GM19468 (cell line): ENCODE measurements at regions not wholly inside any gene's neighbourhood (a gene's known extent, or its start where the extent isn't known, plus 50 kb on each side); places are given as distances from the start of the nearest gene placed in this dataset.
"Not testable (repeated sequence)": the region's sequence is repeated elsewhere in the genome, so short reads cannot be mapped to it uniquely, and the experiment has no call there.

ENCODE experiments used
- ATAC-seq: cut with Tn5 transposase; IDR thresholded peaks from one replicate; pipeline ENCODE4 v1.9.1; 2021; ENCODE audit warnings: mild to moderate bottlenecking, moderate library complexity, moderate number of reproducible peaks; ENCODE audit not compliant: unreplicated experiment; ENCODE audit errors: extremely low read depth

DNA sequence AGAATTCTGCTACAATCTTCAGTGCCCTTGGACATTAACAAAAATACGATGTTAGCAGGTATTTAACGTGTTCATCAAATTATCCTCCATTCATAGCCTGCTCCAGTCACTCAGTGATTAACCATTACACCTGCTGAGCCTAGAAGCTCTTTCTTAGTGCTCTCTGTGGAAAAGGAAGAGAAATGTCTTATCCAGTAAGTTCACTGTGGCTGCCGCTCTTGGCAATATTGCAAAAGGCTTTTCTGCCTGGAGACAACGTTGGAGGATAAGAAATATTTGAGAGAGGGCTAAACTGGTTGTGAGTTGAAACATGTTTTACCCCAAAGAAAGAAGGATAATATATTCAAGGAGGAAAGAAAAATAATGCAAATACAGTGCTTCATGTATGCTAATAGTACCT, 217.4 kb upstream of the HSF2 start:
- ATAC-seq: no peak

GRCh38 chr6:122184401-122184827, 215.0 kb upstream of the HSF2 start:
- ATAC-seq: no peak

DNA sequence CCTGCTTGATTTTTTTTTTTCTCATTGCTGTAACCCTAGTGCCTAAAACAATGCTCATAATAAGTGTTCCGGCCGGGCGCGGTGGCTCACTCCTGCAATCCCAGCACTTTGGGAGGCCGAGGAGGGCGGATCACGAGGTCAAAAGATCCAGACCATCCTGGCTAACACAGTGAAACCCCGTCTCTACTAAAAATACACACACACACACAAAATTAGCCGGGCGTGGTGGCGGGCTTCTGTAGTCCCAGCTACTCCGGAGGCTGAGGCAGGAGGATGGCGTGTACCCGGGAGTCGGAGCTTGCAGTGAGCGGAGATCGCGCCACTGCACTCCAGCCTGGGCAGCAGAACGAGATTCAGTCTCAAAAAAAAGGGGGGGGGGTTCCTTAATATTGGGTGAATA, 214.0 kb upstream of the HSF2 start:
- ATAC-seq: not testable (repeated sequence)

- no peak for ATAC-seq
Measured at GRCh38 chr6:122187186-122187585, 212.3 kb upstream of the HSF2 start.

DNA sequence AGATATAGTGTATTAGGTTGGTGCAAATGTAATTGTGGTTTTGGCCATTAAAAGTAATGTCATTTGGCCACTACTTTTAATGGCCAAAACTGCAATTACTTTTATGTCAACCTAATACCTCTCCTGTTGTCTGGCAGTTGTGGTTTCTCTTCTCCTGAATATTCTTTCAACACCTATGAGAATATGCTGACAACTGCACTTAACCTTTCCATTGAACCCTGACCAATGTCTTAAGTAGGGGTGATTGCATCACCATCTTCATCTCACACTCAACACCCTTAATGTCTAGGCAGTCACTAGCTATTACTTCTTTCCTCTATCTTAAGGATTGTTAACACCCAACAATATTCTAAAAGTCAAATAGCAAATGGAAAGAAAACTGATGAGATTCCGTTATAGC, 200.5 kb upstream of the HSF2 start:
- ATAC-seq: no peak

DNA sequence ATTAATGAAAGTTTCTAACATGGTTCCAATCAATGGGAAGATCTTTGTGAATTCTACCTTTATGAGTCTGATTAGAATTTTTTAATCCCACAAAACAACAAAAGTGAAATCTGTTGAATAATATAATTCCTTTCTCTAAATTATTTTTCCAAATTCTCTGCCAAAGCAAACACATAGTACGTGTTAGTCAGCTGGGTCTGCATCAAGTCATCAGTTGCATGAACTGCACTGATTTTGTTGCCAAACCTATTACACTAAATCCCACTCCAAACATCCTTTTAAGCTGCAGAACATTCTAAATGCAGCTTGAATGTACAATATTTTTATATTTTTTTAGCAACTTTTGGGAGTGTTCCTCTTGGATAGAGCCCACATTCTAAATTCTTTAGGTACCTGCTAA, 199.0 kb upstream of the HSF2 start:
- ATAC-seq: no peak

GRCh38 chr6:122202576-122203137, 196.8 kb upstream of the HSF2 start:
- no peak for ATAC-seq

- no peak for ATAC-seq
Measured at GRCh38 chr6:122207061-122207460, 192.4 kb upstream of the HSF2 start.

DNA sequence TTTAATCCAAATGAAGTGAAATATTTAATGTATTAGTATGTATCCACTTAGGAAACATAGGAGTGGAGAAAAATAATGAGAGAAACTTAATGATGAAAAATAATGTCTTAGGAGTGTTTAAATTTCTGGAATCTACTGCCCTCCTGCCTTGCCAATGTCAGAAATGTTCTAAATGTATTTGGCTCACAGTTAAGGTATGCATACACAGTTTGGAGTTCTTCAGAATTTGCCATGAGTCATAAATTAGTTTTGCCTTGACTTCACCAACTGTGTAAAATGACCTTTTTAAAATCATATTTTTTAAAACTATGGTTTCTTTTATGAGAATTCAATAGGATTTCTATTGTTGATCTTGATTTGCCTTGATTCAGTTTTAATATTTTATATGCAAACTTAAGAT, 191.7 kb upstream of the HSF2 start:
- no peak for ATAC-seq

DNA sequence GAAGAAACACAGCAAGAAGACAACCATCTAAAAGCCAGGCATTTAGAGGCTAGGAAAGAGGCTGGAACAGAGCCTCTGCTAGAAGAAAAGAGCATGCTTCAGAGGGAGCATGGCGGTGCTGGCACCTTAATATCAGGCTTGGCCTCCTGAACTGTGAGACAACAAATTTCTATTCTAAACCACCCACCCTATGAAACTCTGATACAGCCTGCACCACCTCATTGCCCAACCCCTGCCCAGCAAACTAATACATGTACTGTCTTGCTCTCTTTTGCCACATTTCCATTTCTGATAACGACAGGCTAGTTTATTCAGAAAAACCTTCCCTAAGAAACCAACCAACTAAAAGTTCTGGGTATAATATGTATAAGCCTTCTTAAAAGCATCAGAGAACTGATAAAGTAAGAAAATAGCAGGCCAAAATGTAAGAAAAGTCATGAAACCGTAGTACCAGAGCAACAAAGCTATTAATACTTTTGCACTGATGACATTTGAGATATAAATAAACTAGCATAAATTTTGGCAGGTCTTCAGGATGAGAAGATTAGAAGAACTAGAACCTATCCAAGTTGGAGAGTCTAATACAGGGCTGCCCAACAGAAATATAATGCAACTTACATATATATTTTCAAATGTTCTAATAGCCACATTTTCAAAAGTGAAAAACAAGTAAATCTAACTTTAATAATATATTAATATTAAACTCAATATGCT, 184.7 kb upstream of the HSF2 start:
- no peak for ATAC-seq

DNA sequence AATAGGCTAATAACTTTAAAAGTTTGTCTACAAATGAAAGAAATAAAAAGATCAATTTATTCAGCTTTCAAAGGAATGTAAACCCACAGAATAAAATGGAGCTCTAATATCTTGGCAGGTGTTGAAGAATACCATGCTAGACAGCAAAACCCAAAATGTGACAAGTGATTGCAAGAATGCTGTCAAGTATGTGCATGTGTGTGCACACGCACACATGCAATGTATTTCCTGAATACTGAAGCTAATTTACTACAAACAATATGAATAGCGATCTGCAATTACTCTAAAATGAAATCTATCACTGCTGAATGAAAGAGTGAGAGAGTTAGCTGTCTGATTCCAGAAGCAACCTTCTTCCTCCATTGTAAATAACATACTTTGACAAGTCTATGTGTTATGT, 179.2 kb upstream of the HSF2 start:
- no peak for ATAC-seq

DNA sequence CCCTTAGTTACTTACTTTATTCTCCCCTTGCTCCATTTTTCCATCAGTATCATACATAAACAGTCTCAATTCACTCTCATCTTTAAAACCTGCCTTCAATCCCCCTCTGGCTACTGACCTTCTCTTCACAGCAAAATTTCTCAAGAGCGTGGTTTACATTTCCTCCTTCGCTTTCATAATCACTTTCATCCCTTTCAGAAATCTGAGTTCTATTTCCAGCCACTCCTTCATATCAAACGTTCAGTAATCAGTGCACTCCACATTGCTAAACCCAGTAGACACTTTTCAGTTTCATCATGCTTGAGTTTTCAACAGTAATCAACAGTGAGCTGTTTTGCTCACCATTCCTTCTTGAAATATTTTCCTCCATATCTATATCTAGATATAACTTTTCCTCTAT, 176.7 kb upstream of the HSF2 start:
- ATAC-seq: no peak

- no peak for ATAC-seq
Measured at GRCh38 chr6:122223251-122223650, 176.2 kb upstream of the HSF2 start.

DNA sequence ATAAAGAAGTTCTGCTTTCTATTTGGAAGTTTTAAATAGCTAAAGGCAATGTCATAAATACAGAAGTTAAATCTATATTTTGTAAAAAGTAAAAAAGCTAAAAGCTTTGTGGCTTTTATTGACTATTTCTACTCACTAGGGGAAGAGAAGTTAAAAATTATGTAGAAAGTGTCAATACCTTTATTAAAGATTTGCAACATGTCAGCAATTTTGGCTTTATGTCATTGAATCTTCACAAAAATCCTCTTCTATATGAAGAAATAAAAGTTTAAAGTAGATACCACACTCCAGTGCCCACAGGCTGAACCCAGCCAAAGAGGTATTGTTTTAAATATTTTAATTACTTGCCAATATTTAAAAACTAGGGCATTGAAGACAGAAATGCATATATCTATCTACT, 160.6 kb upstream of the HSF2 start:
- ATAC-seq: no peak

DNA sequence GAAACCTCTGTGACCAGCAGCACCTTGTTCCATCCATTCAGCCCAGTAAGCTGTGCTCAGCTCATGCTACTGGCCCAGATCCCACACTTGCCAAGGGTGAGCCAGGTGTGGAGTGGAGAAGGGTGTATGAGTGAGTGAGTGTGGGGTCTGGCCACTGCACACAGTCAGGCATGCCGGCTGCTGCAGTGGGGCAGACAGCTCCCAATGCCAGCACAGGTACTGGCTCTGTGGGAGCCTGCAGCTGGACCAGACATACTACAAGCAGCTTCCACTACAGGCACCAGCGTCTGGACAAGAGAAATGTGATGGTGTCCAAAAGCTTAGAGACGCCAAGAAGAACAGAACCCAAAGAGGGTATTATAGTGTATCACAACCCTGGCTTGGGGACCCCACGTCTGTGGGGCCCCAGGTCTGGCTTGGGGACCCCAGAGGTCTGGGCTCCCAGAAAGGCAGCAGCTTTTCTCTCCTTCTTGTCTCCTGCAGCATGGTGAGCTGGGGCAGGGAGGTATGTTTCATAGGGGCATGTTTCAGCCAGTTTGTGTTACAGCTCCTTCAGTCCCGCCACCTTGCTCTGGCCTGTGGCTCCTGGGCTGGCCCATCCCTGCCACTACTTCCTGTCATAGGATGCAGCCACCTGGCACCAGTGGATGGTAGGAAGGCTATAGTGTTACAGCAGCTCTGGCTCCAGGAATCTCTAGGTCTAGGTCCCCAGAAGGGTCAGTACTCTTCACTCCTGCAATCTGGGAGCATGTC, 152.4 kb upstream of the HSF2 start:
- ATAC-seq: no peak

GRCh38 chr6:122248001-122248669, 151.3 kb upstream of the HSF2 start:
- no peak for ATAC-seq

- ATAC-seq: no peak
Measured at GRCh38 chr6:122248844-122249243, 150.6 kb upstream of the HSF2 start.

- no peak for ATAC-seq
Measured at GRCh38 chr6:122258839-122259238, 140.6 kb upstream of the HSF2 start.

GRCh38 chr6:122264557-122264956, 134.9 kb upstream of the HSF2 start:
- ATAC-seq: no peak

DNA sequence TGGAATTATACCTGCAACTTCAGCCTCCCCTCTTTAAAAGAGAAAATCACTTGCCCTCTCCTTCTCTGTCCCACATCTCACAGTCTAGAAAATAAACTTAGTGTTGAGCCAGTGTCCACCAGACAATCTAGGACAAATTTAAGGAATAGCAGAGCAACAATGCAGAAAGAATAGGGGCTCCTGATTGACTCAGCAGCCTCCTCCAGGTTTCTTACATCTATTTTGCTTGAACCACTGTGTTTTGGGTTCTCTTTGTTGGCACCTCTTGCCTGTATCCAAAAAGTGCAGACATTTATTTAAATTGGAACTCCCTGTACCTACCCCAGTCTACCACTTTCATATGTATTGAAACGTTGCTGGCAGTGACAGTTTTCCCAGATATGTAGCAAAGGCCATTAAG, 133.7 kb upstream of the HSF2 start:
- ATAC-seq: no peak

GRCh38 chr6:122268394-122268793, 131.1 kb upstream of the HSF2 start:
- no peak for ATAC-seq
